HUDEP-2 (cell line): ENCODE measurements at regions not wholly inside any gene's neighbourhood (a gene's known extent, or its start where the extent isn't known, plus 50 kb on each side); places are given as distances from the start of the nearest gene placed in this dataset.
"Not testable (repeated sequence)": the region's sequence is repeated elsewhere in the genome, so short reads cannot be mapped to it uniquely, and the experiment has no call there.

Experiments
- DNase-seq, 76 experiments: peaks; one replicate each; lab custom pipeline; 2025; ENCODE audit not compliant: unreplicated experiment in 76 of 76; lab: John Stamatoyannopoulos, UW

DNA sequence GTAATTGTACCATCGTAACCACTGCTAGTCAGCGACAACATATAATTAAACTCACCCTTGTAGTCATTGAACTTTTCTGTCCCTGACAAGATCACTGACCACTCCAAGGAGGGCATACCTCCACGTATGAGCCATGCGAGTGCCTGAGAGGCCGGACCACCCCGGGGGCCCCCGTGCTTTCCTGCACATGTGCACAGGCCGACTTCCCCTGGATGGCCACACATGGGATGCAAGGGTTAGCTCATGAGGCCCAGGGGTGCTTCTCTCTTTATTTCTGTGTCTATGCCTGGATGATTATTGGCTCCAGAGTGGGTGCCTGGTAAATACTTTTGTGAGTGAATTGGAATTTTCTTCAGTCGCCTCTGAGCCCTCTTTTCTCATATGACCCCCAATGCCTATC, 82.8 kb upstream of the ZNF536 start:
- DNase-seq: no peak

DNA sequence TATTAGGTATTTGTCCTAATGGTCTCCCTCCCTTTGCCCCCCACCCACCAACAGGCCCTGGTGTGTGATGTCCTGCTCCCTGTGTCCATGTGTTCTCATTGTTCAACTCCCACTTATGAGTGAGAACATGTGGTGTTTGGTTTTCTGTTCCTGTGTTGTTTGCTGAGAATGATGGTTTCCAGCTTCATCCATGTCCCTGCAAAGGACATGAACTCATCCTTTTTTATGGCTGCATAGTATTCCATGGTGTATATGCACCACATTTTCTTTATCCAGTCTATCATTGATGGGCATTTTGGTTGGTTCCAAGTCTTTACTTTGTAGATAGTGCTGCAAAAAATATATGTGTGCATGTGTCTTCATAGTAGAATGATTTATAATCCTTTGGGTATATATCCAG, 81.4 kb upstream of the ZNF536 start:
- not testable (repeated sequence) for DNase-seq

- DNase-seq: no peak
These were observed 79.0 kb upstream of the ZNF536 start for GRCh38 chr19:30293051-30293785.

DNA sequence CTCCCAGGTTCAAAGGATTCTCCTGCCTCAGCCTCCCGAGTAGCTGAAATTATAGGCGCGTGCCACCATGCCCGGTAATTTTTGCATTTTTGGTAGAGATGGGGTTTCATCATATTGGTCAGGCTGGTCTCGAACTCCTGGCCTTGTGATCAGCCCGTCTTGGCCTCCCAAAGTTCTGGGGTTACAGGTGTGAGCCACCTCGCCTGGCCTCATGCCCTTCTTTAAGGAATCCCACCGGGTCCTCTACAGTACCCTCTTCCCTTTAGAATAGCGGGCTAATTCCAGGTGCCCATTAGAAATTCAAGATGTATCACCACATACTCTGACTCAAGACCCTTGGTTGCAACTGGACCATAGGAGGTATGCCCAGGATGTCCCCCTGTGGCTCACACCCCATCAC, 74.2 kb upstream of the ZNF536 start:
- DNase-seq: no peak

DNA sequence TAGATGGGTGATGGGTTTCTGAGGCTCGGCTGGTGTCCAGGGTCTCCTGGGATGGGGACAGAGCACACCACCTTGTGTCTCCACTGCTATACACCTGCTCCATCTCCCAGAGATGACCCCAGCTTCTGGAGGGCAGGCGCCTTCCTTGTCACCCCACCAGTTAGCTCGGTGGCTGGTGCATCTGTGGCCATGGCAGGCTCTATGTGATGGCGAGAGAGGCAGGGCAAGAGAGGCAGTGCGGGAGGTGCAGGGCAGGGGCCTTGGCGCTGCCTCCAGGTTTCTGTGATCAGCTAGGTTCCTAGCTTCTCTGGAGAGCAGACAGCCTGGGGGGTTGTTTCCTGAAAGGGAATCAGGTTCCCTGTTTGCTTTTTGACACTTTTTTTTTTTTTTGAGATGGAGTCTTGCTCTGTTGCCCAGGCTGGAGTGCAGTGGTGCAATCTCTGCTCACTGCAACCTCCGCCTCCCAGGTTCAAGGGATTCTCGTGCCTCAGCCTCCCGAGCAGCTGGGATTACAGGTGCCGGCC, 69.0 kb upstream of the ZNF536 start:
- no peak for DNase-seq

DNA sequence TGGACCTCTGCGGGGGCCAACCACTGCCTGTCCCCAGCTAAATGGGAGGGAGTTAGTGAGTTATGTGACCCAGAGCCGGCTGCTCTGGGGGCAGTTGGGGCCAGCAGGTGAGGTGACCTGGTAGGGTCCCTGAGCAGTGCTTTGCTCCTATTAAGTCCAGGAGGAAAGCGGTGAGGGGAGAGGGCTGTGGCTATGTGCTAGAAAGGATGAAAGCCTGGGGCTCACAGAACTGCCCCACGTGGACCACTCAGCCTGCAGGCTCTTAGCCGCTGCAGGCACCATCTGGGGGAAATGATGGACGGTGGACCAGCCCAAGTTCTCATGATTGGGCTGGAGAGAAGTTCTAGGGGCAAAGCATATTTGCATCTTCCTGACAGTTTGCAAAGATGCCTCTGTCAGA, 67.6 kb upstream of the ZNF536 start:
- DNase-seq: no peak

DNA sequence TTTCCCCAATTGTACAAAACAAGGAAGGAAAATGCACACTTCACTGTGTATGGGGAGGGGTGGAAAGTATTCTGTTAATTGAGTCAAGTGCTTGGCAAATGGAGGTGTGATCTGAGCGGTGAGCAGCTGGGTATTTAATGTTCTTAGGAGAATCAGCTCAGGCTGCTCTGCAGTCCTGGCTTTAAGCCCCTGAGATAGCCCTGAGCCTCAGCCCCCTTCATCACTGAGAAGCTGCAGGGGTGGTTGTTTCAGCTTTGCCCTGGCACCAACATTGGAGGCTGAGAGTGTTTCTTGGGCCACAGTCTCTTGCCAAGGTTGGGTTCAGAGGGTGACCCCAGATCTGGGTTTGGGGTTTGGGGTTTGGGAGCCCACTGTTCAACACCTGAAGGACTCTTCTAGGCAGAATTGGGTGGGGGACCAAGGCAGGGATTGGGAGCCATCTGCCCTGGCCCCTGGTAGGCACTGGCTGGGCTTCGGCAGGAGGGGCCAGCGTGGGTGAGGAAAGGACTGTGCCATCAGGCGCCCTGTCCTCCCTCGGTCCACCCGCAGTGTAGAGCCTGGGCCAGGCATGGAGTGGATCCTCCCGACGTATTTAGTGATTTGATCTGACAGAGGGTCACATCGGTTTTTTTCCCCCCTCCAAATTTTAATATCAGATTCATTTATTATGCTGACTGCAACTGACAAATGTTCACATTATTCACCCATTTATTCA, 66.7 kb upstream of the ZNF536 start:
- no peak for DNase-seq

GRCh38 chr19:30307191-30307974, 64.8 kb upstream of the ZNF536 start:
- DNase-seq: no peak

DNA sequence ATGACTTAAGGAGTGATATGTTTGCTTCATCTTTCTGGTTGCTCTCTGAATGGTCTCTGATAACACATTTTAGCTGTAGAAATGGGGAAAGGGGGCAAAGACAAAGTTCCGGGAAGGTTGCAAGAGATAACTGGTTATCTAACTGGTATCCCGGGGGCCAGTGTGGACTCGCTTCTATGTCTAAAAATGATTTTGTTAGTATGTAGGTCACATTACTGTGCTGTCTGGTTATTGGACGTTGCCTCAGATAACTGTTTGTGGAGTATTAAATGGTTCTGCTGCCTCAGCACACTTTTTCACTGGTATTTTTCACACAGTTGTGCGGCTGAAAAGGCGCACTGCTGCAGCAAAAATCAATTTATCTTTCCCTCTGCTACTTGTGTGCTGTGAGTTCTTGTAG, 63.0 kb upstream of the ZNF536 start:
- no peak for DNase-seq

- DNase-seq: no peak
These were observed 62.1 kb upstream of the ZNF536 start for GRCh38 chr19:30309905-30310601.

DNA sequence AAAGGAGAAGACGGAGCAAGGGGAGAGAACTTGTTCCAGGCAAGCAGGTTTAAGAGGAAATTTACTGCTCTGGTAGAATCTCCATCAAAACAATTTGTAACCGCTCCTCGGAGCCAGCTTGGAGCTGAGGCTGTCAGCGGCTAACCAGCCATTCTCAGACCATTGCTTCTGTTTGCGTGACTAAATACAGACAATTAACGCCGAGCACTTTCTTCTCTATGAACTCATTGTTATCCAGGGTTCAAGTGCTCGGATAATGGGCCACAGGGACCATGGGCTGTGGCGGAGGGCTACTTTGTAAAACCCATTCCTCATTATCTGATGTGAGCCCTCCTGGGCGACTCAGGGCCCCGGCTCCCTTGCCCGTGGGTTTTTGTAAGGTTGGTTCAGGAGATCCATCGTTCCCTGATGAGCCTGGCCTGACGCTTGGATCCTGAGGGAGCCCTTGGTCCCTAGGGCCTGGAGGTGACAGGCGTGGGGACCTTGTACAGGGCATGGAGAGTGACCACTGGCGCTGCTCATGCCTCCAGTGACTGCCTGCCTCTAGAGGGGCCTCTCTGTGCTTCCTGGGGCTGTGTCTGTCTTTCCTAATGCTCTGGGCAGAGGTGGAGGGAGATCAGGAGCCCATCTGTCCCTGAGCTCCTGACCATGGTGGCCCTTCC, 61.5 kb upstream of the ZNF536 start:
- DNase-seq: no peak

GRCh38 chr19:30311911-30312310, 60.3 kb upstream of the ZNF536 start:
- no peak for DNase-seq

DNA sequence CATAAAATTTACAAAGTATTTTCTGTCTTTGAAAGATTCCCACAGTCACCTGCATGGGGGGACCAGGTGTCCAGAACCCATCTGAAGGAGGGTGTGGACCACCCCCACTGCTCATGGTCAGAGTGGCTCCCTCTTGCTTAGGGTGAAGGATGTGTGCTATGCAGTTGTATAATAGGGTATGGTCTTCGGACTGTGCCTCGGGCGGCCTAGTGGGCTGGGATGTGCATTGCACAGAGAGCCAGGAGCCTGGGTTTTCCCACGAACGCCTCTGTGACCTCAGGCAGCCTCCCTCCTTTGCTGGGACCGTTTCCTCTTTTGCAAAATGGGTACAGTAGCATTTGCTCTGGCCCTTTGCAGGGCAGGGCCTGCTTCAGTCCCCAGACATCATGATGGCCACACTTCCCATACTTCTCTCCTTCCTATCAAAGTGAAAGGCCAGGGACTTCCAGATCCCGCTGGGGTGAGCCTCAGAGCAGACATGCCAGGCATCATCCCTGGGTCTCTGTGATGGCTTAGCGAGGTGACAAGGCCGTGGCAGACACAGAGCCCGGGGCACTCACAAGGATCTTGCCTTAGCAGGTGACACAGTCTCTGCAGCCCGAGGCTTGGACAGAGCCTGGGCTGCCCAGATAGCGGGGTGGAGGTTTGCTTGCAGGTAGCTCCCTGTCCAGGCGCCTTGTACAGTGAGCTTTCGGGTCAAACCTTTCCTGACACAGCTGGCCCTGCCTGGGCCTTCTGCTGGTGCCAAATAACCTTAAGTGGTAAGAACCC, 59.4 kb upstream of the ZNF536 start:
- DNase-seq: no peak

DNA sequence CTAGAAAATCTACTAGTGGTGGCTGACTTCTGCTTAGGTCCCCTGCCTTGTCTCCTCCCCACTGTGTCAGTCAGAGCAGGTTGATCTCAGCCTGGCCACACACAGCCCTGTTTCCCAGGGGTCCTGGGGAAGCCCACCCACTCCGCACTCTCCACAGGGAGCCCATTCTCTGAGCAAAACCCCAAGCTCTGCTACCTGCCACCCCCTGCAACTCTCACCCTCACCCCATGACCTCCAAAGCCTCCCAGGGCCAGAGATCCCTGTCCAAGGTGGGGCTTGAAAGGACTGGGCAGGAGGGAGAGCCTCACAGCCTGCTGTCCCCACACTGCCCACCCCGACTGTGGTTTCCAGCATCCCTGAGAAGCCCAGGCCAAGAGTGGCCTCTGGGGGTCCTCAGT, 58.8 kb upstream of the ZNF536 start:
- DNase-seq: no peak

DNA sequence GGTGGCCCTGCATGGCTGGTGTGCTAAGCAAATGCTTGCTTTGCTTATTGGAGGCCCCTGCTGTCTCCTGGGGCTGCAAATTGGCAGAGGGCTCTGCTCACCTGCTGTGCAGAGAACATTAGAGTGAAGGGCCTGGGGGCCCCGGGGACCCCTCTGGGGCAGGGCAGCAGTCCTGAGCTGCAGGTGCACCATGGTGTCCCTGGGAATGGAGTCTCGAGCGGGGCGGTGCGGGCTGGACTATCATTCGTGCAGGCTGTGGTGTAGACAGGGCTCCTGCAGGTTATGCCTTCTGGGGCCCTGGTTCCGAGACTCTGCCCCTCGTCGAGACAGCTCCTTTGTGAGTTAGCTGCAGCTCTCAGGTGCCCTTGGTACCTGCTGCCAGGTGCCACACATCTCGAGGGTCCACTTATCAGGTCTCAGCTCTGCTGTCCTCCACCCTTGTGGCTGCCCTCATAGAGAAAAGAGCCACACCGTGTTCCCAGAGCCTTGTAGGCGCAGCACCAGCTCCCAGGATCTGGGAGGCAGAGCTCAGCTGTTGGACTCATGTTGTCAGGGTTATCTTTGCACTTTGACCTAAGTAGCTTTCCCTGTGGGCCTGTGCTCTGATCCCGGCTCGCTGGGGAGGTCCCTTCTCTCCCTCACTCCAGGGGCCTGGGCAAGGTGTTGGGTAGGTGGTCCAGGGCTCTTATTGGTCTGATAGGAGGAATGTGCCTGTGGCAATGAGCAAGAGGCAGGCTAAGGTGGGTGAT, 58.0 kb upstream of the ZNF536 start:
- no peak for DNase-seq

DNA sequence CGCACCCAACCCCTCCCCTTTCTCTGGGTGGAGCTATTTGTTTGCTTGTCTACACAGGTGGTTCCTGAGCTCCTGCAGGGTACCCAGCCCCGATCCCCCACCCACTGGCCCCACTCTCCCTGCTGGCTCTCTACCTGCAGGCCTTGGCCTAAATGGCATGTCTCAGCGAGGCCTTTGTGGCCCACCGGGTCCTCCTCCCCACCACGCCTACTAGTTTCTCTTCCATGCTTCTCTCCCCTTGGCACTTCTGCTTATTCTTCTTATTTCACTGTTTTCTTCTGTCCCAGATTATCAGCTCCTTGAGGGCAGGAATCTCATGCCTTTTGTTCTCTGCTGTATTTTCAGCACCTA, 57.4 kb upstream of the ZNF536 start:
- no peak for DNase-seq

DNA sequence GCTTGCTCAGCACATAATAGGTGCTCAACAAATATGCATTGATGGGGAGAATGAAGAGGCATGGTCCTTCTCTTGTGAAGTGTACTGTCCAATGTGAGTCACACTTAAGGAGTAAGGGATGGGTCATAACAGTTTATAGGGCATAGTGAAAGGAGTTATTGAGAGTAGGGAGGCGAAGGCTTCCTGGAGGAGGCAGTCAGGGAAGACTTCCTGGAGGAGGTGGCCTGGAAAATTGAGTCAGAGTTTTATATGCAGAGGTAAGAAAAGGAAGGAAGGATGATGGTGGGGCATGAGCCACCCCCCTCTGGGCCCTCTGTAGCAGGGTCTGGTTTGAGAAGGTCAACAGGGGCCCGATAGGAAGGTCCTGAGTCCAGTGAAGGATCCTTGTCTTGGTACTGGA, 57.0 kb upstream of the ZNF536 start:
- no peak for DNase-seq

DNA sequence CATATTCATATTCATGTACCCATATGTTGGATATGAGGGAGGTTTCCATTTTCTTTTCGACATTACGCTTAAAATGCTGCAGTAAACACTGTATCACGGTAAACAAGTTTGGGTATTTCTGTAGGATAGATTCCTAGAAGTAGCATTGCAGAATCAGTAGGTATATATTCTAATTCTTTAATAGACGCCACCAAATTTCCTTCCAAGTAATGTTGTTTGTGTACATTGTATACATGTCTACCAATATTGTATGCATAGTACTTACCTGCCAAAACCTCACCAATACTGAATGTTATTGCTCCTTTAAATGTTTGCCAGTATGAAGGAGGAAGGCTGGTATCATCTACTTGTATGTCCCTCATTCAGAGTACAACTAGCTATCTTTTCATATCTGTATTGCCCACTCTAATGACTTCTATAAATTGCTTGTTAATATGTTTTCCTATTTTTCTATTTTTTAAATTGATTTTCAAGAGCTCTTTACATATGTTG, 56.1 kb upstream of the ZNF536 start:
- no peak for DNase-seq

DNA sequence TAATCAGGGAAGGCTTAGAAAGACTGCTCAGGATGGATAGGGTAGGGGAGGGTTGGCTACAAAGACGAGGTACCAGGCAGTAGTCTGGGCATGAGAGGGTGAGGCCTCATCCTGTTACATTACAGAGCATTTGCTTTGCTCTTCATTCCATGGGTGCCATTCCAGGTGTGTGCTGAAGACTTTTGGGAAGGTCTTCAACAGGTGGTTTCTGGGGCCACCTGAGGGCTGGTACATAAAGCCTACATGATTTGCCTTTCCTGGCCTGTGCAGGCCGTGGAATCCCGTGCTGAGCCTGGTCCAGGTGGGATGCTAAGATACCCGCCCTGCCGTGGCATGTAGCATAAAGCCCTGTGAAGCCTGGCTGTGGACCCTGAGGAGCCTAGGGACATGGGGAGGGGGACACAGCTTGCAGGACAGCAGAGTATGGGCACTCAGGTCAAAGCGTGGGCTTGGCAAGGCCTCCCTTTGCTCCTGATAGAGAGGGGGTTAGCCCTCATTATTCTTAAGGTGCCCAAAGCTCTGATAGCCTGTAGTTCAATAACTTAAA, 55.6 kb upstream of the ZNF536 start:
- no peak for DNase-seq
